IgD-negative memory B cell (primary cell): ENCODE measurements at regions not wholly inside any gene's neighbourhood (a gene's known extent, or its start where the extent isn't known, plus 50 kb on each side); places are given as distances from the start of the nearest gene placed in this dataset.
A peak's percentile ranks its signal among the peaks of the same experiment; 100 is the strongest.

Experiments
- H3K27ac Mint-ChIP-seq, 3 donors: one replicate each; pipeline ENCODE4 v1.8.0; 2020 to 2022; ENCODE audit warnings: mild to moderate bottlenecking in 3 of 3, mixed read lengths in 3 of 3, moderate library complexity in 1 of 3
- H3K27me3 Mint-ChIP-seq: one replicate; pipeline ENCODE4 v1.8.0; 2021; ENCODE audit warnings: mixed read lengths
- H3K36me3 Mint-ChIP-seq: one replicate; pipeline ENCODE4 v1.8.0; 2020; ENCODE audit warnings: mild to moderate bottlenecking, mixed read lengths
- H3K4me1 Mint-ChIP-seq, 3 donors: one replicate each; pipeline ENCODE4 v1.8.0; 2020 to 2022; ENCODE audit warnings: mixed read lengths in 3 of 3, mild to moderate bottlenecking in 1 of 3
- H3K4me3 Mint-ChIP-seq, 4 donors: one replicate each; pipeline ENCODE4 v1.8.0; 2020 to 2022; ENCODE audit warnings: mild to moderate bottlenecking in 4 of 4, mixed read lengths in 4 of 4, moderate library complexity in 3 of 4
- H3K9me3 Mint-ChIP-seq, 3 donors: one replicate each; pipeline ENCODE4 v1.8.0; 2020 to 2021; ENCODE audit warnings: mixed read lengths in 3 of 3, mild to moderate bottlenecking in 1 of 3

DNA sequence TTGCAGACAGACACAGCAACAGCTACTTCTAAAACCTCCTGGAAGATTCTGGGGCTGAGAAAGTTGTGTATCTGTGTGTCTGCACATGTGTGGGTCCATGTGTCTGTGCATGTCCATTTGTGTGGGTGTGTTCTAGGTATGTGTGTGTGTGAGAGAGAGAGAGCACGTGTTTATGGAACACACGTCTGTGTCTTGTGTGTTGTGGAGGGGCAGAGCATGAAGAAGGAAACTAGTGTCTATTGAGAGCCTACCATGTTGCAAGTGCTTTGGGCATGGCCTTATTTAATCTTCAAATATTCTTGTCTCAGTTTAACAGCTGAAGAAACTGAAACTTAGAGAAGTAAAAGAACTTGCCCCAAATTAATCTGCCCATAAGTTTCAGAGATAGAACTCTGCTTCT lies 327.5 kb downstream of the UACA start:
- Mint-ChIP-seq H3K27me3 (no peaks in the 10 kb centered on the region), H3K27ac (peak overlapping the region; percentile 61 to 91 (median 82)), H3K4me3 (peak overlapping the region in 3 of 4 donors; percentile 1 to 88 (median 80)), H3K9me3 (no peaks in the 10 kb centered on the region), H3K36me3 (peaks cover 3% of the 10 kb centered on the region), H3K4me1 (peaks cover 17 to 25% (median 21%) of the 10 kb centered on the region in 3 donors)

DNA sequence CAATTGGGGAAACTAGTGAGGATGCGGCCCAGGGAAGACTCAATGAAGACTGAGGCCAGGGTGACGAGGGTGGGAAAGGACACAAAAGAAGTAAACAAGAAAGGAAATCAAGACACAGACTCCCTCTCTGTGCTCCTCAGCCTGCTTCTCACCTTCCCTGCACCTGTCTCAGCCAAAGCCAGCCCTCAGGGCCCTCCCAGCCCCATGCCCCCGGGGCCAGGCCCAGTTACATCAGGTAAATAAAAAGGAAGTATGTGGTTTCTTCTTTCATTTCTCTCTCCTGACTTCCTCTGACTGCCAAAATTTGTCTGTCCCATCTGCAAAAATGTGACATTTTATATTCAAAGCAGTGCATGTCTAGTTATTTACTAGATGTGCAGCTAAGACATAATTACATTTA lies 328.0 kb downstream of the UACA start:
- Mint-ChIP-seq H3K4me3 (peak overlapping the region in 3 of 4 donors; percentile 1 to 88 (median 80)), H3K36me3 (peaks cover 3% of the 10 kb centered on the region), H3K27ac (peak overlapping the region; percentile 61 to 91 (median 72)), H3K9me3 (no peaks in the 10 kb centered on the region), H3K4me1 (peaks cover 17 to 25% (median 21%) of the 10 kb centered on the region in 3 donors), H3K27me3 (no peaks in the 10 kb centered on the region)

DNA sequence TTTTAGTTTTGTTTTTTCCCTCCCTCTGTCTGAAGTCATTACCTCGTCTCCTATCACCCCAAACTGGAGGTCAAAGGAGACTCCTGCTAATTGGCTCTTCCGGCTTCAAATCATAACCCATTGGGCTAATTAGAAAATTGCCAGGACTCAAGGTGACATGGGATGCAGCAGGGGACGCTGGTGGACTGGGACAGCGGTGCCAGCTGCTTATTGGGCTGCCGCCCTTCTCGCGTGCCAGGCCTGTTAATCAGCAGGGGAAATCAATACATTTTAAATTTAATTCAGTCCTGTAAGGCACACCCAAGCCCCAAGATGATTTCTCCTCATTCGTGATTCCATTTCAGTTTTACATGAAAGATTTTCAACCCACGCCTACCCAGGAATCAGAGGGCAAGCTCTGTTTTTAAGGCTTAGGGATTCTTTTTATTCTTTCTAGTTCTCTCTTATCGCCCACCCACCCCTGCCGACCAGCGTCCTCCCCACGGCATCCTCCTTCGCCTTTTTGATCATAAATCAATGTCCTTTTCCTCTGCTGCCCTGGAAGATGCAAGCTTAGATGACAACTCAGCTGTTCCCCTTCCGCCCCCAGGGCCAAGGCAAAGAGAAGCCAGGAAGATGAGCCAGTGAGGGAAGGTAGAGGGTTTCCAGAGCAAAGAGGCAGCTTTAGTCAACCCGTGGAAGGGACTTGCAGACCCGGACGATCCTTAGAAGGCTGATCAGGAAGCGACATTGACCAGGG lies 329.6 kb downstream of the UACA start:
- peaks cover 0 to 3% (median 0%) of the 10 kb centered on the region in 3 donors for H3K9me3 Mint-ChIP-seq

DNA sequence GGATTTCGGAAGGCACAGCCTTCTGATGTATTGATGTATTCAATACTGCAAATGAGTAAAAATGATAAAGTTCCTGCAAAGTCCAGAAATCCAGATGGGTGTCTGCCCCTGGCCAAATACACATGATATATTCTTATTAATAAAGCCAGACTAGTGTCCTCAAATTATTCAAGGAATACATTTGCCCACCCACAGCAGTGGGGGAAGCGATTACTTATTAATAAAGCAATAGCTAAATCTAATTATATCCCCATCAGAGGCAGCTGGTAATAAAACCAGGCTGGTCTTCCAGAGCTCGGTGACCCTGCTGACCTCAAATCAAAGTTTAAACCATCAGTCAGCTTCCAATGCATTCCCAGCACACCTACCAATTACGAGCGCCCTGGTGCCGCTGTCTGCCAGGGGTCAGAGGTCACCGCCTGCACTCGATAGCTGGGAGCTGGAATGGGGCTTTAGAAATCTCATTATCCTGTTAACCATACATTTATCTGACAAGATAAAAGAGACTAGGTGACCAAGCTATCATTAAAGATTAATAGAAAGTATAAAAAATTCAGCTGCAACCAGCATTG lies 330.3 kb downstream of the UACA start:
- Mint-ChIP-seq H3K9me3 (peaks cover 0 to 3% (median 0%) of the 10 kb centered on the region in 3 donors), H3K27me3 (no peaks in the 10 kb centered on the region), H3K4me1 (peaks cover 17 to 25% (median 21%) of the 10 kb centered on the region in 3 donors), H3K36me3 (peaks cover 3% of the 10 kb centered on the region), H3K4me3 (no peak overlapping the region), H3K27ac (no peak overlapping the region)

More for the DNA sequence above, 329.6 kb downstream of the UACA start:
- Mint-ChIP-seq H3K27ac (no peak overlapping the region), H3K4me3 (no peak overlapping the region), H3K4me1 (peaks cover 17 to 25% (median 21%) of the 10 kb centered on the region in 3 donors), H3K27me3 (no peaks in the 10 kb centered on the region), H3K36me3 (peaks cover 3% of the 10 kb centered on the region)

DNA sequence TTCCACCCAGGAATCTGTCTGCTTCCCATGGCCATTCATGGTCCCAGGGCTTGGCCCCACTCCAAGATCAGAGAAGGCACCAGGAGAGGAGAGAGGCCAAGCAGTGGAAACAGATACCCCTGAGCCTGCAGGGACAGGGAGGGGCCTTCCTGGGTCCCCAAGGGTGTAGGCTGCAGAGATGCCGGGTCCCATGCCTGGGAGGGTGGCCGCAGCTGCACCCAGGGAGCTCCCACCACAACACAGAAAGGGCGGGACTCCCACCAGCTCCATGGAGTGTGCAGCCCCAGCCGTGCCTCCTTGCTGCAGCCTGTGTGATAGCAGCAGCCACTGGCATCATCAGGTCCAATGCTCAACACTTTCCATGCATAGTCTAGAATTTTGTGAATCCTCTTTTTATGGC lies 331.5 kb downstream of the UACA start:
- peaks cover 17 to 22% (median 21%) of the 10 kb centered on the region in 3 donors for H3K4me1 Mint-ChIP-seq
- no peaks in the 10 kb centered on the region for H3K27me3 Mint-ChIP-seq
- peaks cover 0 to 3% (median 0%) of the 10 kb centered on the region in 3 donors for H3K9me3 Mint-ChIP-seq
- H3K4me3 Mint-ChIP-seq: no peak overlapping the region
- H3K27ac Mint-ChIP-seq: no peak overlapping the region
- H3K36me3 Mint-ChIP-seq: peaks cover 3% of the 10 kb centered on the region

DNA sequence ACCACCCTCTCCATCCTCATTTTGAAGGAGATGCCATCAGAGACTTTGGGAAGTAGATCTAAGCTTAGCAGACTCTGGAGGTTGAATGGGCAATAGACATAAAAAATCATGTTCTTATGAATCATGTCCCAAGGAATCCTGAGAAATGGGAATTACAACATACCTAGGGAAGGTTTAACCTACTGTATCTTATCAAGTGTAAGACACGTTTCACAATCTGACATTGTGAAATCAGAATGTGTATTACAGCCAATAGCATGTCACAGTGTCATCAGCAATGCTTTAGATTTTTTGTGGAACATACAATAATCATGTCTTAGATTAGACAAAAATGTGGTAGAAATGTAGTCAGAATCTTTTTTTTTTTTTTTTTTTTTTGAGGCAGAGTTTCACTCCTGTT lies 332.4 kb upstream of the TLE3 start:
- Mint-ChIP-seq H3K4me3 (no peak overlapping the region), H3K27me3 (no peaks in the 10 kb centered on the region), H3K36me3 (peaks cover 3% of the 10 kb centered on the region), H3K9me3 (peaks cover 0 to 3% (median 0%) of the 10 kb centered on the region in 3 donors), H3K27ac (no peak overlapping the region), H3K4me1 (peaks cover 12 to 14% (median 14%) of the 10 kb centered on the region in 3 donors)

DNA sequence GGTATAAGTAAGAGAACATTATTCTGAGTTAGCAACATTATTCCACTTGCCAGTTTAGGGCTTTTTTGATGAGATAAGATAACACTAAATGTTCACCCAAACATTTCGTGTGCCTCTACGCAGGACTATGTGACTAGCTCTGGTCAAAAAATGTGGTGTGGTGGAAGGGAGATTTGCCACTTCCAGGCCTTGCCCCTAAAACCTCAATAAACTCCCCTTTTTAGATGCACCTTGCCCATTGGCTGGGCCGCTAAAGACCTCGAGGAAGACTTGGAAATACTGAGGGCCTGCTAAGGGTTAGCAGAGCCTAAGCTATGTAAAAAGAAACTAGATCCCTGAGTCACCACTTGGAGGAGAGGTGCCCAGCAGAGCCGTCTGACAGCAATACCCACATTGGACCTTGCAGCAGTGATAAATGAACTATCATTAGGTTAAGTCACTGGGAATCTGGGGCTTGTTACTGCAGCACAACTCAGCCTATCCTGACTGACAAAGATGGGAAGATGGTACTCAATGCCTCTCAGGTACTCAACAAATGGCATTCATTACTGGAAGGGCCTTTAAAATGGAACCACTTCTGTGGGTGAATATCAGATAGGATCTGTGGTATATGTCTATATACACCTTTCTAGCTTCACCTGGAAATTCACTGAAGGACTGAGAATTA lies 331.5 kb upstream of the TLE3 start:
- H3K27me3 Mint-ChIP-seq: no peaks in the 10 kb centered on the region
- H3K36me3 Mint-ChIP-seq: peaks cover 3% of the 10 kb centered on the region
- peaks cover 8 to 16% (median 12%) of the 10 kb centered on the region in 3 donors for H3K4me1 Mint-ChIP-seq
- H3K27ac Mint-ChIP-seq: no peak overlapping the region
- H3K4me3 Mint-ChIP-seq: no peak overlapping the region
- H3K9me3 Mint-ChIP-seq: peaks cover 0 to 3% (median 0%) of the 10 kb centered on the region in 3 donors

DNA sequence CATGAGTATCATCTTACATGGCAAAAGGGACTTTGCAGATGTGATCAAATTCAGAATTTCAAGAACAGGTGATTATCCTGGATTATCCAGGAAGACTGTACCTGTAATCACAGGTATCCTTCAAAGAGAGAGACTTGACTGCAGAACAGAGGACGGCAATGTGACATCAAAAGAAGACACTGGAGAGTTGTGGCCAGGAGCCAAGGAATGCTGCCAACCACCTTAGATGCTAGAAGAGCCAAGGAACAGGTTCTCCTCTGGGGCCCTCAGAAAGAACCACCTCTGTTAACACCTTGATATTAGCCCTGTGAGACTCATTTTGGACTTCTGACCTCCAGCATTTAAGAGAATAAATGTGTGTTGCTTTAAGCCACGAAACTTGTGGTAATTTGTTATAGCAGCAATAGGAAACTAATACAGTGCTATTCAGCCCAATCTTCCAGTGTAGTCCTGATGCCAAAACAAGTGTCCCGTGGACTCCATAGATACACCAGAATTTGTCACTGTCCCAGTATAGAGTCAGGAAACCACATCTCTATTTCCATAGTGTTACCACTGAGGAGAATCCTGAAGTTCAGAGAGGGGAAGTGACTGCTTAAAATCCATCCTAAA lies 330.6 kb upstream of the TLE3 start:
- peaks cover 3% of the 10 kb centered on the region for H3K36me3 Mint-ChIP-seq
- no peak overlapping the region for H3K4me3 Mint-ChIP-seq
- H3K27ac Mint-ChIP-seq: peak overlapping the region in 1 of 3 donors; percentile 86
- H3K9me3 Mint-ChIP-seq: peaks cover 0 to 3% (median 0%) of the 10 kb centered on the region in 3 donors
- H3K4me1 Mint-ChIP-seq: peaks cover 8 to 16% (median 12%) of the 10 kb centered on the region in 3 donors
- no peaks in the 10 kb centered on the region for H3K27me3 Mint-ChIP-seq

DNA sequence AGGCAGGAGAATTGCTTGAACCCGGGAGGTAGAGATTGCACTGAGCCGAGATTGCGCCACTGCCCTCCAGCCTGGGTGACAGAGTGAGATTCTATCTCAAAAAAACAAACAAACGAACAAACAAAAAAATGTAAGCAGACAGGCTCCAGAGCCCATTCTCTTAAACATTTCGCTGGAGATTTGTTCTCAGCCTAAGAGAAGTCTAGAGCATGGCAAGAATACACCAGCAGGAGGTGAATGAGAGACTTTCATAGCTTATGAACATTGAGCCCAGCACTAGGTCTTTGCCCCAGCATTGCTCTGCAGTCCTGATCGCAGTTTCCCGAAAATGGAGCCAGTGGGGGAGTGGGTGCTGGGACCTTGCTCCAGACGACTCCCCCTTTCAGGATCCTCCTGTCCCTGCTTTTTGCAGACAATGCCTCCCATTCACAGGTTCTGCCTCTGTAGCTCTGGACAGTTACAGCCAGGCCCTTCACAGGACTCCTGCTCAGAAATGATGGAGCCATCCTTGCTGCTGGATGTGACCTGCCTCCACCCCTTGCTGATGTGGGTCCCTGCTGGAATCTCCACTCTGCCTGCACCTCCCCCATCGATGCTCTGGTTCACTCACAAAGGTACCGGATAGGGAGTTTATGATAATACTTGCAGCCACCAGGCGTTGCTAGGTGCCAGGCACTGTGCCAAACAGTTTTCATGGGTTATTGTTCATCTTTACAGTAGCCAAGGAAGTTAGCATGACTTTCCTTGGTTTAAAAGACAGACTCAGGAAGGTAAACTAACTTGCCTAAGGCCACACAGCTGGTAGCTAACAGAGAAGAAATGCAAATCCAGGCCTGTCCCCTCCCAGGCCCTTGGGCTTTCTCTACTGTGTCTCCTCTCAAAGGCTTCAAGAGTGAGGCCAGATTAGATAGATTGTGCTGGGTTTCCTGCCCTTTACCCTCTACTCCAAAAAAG lies 329.7 kb upstream of the TLE3 start:
- no peak overlapping the region for H3K4me3 Mint-ChIP-seq
- no peaks in the 10 kb centered on the region for H3K36me3 Mint-ChIP-seq
- peaks cover 0 to 3% (median 0%) of the 10 kb centered on the region in 3 donors for H3K9me3 Mint-ChIP-seq
- H3K4me1 Mint-ChIP-seq: peaks cover 8 to 16% (median 12%) of the 10 kb centered on the region in 3 donors
- no peaks in the 10 kb centered on the region for H3K27me3 Mint-ChIP-seq
- peak overlapping the region in 1 of 3 donors; percentile 86 for H3K27ac Mint-ChIP-seq

DNA sequence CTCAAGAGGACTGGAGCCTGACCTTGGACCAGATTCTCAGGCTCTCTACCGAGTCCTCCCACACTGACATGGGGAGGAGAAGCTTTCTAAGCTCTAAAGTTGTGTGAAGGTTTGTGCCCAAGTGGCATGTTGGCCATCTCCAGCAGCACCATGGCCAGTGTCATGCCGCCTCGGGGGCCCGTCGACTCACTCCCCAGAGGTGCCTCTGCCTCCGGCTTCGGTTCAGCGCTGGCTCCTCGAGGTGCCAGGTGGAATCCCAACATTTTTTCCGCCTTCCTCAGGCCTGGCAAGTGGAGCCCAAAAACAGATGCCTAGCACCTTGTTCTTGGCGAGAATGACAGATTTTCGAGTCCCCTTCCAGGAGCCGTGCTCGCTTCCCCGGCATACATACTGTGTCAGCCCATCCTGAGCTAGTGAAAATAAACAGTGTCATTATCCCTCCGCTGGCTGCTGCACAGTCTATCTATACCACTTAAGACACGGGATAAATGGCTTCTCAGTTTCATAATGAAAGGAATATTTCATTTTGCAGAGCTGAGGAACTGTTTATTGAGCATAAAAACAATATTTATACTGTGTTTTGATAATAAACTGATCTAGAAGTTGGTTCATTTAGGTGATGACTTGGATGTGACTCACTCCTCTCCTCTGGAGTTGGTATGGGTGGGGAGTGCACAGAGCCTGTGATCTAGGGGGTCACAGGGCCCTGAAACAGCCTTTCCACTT lies 328.5 kb upstream of the TLE3 start:
- Mint-ChIP-seq H3K4me1 (peaks cover 8 to 16% (median 11%) of the 10 kb centered on the region in 3 donors), H3K4me3 (peak overlapping the region in 2 of 4 donors; percentile 59 to 75), H3K36me3 (no peaks in the 10 kb centered on the region), H3K27ac (no peak overlapping the region), H3K9me3 (peaks cover 0 to 8% (median 0%) of the 10 kb centered on the region in 3 donors), H3K27me3 (no peaks in the 10 kb centered on the region)

DNA sequence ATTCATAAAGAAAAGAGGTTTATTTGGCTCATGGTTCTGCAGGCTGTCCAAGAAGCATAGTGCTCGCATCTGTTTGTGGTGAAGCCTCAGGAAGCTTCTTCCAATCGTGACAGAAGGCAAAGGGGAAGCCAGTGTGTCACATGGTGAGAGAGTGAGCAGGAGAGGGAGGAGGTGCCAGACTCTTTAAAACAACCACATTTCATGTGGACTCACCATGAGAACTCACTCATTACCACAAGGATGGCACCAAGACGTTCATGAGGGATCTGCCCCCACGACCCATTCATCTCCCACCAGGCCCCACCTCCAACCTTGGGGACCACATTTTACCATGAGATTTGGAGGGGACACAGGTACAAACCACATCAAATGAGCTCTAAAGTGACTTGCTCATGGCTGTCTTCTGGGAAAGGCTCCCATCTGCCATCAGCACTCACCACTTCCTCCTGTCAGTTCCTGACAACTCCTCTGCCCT lies 327.3 kb upstream of the TLE3 start:
- Mint-ChIP-seq H3K9me3 (peaks cover 0 to 8% (median 0%) of the 10 kb centered on the region in 3 donors), H3K4me3 (peak overlapping the region in 1 of 4 donors; percentile 75), H3K36me3 (no peaks in the 10 kb centered on the region), H3K27me3 (no peaks in the 10 kb centered on the region), H3K27ac (peak overlapping the region in 1 of 3 donors; percentile 27), H3K4me1 (peaks cover 8 to 16% (median 11%) of the 10 kb centered on the region in 3 donors)

DNA sequence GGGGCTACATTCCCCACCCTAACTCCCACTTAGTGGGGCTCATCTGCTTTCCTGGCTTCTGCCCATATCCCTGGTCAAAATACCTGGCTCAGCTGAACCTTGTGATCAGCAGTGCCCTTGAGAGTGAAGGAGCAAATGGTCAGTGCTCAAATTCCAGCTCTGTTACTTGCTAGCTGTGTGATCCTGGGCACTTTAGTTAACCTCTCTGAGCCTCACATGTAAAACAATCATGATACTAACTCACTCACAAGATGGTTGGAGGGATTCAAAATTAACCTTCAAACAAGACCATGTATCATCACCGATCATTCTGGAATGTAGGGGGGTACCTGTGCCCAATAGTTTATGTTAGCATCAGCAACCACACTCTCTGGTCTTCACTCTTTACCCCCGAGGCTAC lies 325.6 kb upstream of the TLE3 start:
- no peak overlapping the region for H3K4me3 Mint-ChIP-seq
- H3K27me3 Mint-ChIP-seq: no peaks in the 10 kb centered on the region
- peaks cover 0 to 4% (median 0%) of the 10 kb centered on the region in 3 donors for H3K9me3 Mint-ChIP-seq

DNA sequence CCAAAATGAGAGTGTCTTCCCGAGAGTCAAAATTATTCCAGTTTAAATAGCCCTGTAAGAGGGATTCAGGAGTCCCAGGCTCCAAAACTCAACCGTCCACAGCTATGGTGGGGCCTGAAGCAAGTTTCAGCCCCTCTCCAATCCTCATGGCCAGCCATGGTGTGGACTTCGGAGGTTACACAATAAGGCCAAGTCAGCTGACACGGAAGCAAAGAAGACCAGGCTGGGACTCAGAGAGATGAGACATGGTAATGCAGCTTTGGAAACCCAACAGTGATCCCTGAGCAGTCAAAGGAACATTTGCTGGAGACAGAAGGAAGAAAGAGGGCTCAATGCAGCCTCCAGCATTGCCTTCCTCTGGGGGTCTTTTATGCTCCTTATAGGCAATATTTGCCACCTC lies 324.6 kb upstream of the TLE3 start:
- H3K27me3 Mint-ChIP-seq: peaks cover 3% of the 10 kb centered on the region
- peaks cover 0 to 4% (median 0%) of the 10 kb centered on the region in 3 donors for H3K9me3 Mint-ChIP-seq
- H3K36me3 Mint-ChIP-seq: no peaks in the 10 kb centered on the region
- no peak overlapping the region for H3K27ac Mint-ChIP-seq
- H3K4me3 Mint-ChIP-seq: no peak overlapping the region
- H3K4me1 Mint-ChIP-seq: peaks cover 8 to 16% (median 11%) of the 10 kb centered on the region in 3 donors

More for the DNA sequence above, 325.6 kb upstream of the TLE3 start:
- Mint-ChIP-seq H3K36me3 (no peaks in the 10 kb centered on the region), H3K4me1 (peaks cover 8 to 16% (median 11%) of the 10 kb centered on the region in 3 donors), H3K27ac (no peak overlapping the region)
